COLO668 (cell line): ENCODE measurements at regions not wholly inside any gene's neighbourhood (a gene's known extent, or its start where the extent isn't known, plus 50 kb on each side); places are given as distances from the start of the nearest gene placed in this dataset.

Experiments used
- DNase-seq: peaks from one replicate; lab custom pipeline; 2025; ENCODE audit not compliant: unreplicated experiment; lab: John Stamatoyannopoulos, UW

DNA sequence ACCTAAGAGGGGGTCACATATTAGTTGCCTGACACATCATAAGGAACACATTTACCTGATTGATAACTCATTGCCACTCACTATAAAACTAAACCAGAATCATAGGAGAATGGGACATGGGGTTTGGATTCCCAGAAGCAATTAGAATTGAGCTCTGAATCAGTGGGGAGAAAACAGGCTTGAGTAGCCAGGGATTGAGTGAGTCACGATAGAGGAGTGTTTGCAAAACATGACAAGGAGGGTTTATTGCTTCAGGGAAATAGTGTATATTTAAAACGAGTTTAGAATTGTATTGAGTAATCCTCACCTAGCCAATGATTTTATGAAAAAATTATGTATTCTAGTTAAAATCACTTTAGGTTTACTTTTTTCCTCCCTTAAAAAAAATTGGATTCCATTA is 101.1 kb upstream of the THRB start:
- DNase-seq: no peak

DNA sequence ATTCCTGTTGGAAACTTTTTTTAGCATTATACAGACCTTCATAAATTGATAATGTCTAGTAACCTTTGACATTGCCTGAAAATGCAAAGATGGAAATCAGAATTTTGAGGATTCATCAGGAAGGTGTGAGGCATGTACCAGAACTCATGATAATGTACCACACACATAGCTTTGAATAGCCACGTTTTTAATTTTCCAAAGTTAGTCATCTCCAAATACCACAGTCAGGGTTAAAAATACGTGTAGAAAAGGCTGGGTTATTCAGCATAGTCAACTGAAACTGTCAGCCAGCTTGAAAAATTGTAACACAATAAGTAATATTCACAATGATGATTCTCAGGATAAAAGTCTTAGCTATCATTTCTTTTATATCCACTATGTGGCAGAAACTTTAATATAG is 102.0 kb upstream of the THRB start:
- DNase-seq: no peak

DNA sequence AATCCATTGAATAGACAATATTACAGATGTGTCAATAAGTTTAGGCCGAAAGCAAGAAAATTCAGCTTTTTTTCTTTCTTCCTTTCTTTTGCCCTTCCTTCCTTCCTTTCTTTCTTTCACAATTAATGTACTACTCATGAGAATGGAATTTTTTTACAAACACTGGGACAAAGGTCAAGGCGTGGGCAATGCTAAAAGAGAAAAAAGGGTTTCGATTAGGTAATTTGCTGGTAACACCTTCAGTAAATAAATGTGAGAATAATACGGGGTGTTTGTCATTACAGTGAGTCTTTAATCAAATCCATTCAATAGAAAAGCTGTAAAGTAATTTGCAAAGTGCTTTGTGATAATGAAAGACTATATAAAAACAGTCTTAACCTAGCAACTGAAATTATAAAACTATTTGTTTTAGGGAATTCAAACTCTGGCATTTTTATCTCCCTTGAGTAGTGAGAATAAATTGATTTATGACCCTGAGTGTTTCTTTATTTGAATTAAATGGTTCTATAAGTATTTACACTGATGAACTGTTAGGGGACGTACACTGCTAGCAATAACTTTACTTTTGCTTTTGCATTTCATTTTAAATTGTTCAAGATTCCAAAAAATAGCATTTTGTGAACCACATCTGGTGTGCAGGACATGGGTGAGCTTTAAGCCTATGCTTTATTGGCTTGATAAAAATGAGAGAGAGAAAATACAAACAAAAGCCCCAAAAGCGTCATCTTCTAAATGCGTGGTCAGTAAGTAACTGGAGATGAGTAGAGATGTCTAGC is 104.2 kb upstream of the THRB start:
- no peak for DNase-seq

DNA sequence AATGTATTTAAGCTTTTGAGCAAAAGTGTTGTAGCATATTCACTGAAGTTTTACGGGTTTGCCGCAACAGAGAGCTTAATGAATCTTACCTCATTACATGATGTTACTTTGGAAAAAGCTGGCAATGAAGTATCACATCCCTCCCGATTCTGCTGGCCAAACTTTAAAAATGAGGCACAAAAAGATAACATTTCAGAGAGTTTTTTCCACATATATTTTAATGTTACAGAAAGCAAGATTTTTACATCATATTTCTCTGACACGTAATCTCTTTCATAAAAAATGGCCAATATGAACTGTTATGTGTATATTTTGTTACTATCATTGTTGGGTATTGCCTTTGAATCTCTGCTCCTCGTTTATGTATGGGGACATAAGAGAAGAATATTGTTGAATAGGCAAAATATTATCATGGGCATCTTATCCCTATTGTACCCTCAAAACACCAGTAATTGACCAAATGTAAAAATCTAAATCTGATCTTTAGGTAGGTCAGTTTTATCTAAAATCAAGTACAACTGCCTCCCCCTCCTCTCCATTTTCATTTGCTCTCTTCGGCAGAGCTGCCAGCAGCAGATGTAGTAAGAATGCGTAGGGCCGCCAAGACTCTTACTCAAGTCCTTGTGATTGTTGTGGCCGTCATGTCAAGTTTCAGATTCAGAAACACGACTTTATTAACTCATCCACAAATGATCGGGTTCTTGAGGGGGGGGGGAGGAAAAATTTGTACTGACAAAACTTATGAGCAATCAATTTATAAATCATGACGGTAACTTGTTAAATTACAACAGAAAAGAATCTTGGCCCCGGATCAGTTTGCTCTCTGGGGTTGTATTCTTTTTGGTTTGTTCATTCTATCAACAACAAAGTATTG is 106.7 kb upstream of the THRB start:
- DNase-seq: no peak

DNA sequence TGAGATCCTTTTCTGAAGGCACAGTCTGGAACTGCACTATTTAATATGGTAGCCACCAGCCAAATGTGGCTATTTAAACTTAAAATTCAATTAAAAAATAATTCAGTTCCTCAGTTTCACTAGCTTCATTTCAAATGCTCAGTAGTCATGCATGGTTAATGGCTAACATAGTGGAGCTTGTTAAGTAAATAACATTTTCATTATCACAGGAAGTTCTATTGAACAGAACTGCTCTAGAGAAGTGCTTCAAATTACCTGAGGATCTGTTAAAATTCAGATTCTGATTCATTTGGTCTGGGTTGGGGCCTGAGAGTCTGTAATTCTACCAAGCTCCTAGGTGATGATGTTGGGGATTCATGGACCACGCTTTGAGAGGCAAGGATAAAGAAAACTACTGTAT is 109.6 kb upstream of the THRB start:
- DNase-seq: no peak

DNA sequence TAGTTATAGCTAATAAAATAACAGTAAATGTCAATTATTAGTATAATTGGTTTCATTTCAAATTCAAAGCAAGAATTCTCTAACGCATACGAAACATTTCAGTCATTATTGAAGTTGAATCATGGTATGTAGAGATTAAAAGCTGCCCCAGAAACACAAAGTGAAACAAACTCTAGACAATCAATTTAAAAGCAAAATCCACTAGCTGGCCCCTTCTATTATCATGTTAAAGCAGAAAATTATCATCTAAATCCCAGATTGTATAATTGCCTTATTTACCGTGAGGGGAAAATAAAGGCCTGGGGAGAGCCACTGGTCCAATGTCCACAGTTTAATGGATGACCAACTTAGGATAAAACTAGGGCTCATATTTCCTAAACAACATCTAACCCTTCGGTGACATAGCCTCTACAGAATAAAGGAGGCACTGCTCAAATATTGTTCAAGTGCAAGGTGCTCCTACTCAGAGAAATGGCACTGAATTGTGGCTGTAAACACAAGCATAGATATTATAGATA is 110.9 kb upstream of the THRB start:
- DNase-seq: no peak

DNA sequence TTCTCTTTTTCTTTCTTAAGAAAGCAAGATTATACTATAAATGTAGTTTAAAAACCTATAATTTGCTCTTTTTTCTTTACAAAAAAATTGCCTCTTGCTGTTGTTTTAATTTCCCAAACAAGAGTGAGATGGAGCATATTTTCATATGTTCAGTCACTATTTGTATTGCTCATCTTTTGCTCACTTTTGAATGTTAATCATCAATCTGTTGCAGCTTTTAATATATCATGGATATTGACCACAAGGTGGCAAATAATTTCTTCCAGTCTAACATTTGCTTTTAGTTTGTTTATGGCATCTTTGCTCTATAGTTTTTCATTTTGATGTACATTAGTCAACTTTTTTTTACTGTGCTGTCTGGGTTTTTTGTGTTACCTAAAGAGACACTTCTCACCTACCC is 112.6 kb upstream of the THRB start:
- no peak for DNase-seq

DNA sequence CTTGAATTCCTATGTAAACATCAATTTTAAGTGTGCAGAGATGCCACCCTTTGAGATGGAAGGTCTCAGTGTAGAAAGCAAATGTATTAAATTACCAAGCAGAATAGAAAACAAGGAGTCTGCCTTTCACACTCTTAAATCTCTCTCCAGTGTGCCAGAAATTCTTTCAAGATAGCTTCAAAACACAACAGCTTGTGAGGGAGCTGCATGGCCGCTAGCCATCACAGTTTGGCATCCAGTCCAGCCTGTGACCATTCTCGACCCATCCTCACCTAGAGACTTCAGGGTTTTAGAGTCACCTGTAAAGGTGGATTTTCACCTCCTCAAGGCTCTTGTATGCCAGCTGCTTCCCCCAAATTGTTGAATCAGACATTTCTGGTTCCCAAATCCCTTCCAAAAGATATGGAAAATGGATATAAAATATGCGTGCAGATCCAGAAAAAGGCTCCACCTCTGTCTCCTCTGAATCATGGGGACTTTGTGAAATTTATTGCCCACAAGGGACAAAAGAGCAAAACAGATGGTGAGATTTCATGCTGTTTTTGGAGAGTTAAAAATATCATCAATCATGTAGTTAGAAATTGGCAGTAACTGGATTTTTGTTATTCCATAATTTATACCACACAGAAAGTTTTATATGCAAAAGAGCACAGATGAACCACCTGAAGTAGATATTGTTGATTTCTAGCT is 114.2 kb upstream of the THRB start:
- no peak for DNase-seq

DNA sequence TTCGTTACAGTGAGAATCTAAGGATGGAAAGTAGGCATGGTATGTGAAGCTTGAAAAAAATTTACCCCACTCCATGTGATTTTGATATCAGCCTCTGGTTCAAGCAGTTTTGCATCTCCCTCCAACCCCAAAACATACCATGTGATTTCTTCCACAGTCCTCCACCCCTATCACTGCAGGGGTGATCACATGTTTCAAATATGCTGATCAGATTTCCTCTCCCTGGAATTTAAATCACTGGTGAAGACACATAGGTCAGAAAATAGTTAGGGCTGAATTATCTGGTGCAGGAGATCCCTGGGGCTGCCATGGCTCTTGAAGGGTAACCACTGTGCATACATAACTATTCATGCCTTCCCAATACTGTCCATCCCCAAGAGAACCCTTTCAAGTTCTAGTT is 119.7 kb upstream of the THRB start:
- no peak for DNase-seq

DNA sequence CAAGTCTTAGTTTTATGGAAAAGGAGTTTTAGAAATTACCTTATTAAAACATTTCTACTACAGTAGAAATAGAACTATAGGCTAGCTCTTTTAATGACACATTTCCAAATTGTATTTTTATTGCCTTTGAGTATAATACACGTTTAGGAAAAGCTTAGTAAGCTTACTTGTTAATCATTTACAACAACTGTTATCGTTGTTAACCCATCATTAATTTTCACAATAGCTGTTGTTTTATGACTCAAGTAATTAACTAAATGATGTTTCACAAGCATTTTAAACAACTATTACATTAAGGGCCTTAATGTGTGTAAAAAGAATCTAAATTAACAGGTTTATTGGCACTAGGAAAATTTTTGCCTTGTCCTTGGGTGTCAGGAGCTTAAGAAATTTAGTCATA is 120.5 kb upstream of the THRB start:
- DNase-seq: no peak

DNA sequence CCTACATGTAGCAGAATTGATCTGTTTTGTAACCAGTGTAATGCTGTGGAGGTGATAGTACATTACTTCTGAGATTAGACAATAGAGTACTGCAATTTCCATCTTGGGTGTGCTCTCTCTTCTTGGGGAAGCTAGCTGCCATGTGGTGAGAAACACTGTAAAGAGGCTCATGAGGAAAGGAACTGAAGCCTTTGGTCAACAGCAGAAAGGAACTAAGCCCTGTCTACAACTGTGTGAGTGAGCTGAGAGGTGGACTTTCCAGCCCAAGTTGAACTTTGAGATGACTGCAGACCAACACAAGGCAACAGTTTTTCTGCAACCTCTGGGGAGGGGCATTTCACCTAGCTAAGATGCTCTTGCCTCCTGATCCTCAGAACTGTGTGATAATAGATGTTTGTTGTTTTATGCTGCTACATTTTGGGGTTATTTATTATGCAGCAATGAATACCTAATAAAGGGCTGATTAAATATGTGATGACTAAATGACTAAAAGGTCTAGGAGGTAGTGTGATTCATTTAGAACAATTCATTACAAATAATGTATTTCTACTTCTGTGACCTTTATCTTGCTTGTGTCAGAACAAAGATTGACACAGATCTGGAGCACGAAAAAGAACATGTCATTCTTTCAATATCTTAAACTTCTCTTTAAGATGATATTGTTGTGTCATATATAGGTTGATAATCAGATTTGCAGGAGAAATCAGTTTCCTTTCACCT is 121.6 kb upstream of the THRB start:
- DNase-seq: no peak

DNA sequence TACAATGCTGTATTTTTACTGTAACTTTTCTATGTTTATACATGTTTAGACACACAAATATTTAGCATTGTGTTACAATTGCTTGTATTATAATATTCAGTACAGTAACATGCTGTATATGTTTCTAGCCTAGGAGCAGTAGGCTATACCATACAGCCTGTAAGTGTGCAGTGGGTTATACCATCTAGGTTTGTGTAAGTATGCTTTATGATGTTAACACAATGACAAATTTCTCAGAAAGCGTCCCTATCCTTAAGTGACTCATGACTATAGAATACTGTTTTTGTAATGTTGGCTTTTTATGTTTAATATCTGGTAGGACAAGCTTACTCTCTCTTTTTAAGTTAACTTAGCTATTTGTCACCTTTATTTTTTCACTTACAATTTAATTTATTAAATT is 127.5 kb upstream of the THRB start:
- no peak for DNase-seq

DNA sequence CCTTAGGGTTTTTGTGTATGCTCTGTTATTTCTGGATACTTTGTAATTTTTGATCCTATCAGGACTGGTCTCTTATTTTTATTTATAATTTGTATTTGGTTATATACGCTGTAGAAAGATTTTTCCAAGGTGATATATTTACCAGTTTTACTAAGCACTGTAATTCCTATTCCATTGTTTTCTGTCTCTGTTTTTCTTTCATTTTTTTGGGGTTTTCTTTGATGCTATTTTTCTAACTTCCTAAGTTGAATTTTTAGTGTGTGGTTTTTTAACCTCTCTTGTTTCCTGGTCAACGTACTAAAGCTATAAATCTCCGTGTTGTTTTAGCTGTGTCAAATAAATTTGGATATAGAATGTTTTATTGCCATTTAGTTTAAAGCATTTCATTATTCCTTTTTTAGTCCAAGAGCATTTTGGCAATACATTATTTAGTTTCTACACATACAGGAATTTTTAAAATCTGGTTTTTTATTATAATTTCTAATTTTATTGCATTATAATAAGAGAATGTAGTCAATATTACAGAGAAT is 128.1 kb upstream of the THRB start:
- DNase-seq: no peak

DNA sequence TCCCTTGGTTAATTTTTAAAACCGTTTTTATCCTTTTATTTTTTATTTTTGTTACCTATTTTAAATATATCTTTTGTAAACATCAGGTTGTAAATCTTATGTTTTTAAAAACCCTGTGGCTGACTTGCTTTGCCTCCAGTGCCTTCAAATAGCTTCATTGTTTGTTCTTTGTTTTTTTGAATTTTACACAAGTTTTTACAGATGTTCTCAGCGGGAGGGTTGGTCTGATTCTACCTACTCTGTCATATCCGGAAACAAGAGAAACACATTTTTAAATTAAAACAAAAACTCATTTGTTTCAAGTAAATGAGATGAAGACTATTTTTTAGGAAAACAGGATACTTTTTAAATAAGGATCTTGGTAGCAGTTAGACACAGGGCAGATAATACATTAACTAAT is 129.0 kb upstream of the THRB start:
- DNase-seq: no peak

DNA sequence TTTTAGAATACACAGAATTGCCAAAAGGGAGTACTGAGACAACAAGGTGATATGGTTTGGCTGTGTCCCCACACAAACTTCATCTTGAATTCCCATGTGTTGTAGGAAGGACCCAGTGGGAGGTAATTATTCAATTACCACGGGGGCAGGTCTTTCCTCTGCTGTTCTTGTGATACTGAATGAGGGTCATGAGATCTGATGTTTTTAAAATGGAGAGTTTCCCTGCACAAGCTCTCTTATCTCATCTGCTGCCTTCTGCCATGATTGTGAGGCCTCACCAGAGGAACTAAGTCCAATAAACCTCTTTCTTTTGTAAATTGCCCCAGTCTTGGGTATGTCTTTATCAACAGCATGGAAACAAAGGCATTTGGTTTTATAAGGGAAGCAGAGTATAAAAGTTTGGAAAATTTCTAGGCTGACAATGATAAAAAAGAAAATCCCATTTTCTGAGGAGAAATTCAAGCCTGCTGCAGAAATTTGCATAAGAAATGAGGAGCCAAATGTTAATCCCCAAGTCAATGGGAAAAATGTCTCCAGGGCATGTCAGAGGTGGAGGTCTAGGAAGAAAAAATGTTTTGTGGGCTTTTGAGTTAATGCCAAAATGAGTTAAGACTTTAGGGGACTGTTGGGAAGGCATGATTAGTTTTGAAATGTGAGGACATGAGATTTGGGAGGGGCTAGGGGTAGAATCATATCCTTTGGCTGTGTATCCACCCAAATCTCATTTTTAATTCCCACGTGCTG is 130.5 kb upstream of the THRB start:
- no peak for DNase-seq

DNA sequence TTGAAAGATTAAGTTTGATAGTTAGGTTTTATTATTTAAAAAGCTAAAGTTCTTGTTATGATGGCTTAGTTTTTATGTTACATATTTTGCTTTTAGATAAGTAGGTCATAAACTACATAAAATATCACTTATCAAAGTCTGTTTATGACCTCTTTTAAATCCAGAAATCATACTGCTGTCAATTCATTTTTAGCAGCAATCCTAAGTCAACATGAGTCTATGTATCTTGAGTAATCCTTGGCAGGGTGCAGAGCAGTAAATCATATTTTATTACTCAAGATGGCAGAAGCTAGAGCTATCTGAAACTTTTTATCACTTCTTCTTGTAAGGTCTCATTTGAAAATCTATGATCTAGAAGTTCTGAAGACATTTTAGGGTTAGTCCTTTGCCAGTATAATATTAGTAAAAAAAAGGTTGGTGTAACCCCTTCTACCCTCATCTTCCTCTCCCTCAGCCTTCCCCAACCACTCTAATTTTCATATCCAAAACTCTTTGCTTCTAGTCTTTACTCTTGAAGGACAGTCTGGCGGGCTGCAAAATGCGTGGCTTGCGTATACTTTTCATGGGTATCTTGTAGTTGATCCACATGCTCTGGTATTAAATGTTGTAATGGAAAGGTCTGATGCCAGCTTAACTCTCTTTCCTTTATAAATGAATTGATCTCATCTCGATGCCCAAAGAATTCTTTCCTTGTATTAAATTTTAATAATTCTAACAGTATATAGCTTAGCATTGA is 134.0 kb upstream of the THRB start:
- no peak for DNase-seq

DNA sequence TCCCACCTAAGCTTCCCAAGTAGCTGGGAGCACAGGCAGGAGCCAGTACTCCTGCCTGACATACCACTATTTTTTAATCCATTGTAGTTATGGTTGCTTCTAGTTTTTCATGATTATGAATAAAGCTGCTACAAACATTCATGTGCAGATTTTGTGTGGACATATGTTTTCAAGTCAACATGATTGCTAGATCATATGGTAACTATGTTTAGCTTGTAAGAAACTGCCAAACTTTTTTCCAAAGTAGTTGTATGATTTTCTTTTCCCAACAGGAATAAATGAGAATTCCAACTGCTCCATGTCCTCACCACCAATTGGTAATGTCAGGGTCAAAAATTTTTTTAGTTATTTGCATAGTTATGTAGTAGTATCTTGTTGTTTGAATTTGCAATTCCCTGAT is 136.8 kb upstream of the THRB start:
- DNase-seq: no peak

DNA sequence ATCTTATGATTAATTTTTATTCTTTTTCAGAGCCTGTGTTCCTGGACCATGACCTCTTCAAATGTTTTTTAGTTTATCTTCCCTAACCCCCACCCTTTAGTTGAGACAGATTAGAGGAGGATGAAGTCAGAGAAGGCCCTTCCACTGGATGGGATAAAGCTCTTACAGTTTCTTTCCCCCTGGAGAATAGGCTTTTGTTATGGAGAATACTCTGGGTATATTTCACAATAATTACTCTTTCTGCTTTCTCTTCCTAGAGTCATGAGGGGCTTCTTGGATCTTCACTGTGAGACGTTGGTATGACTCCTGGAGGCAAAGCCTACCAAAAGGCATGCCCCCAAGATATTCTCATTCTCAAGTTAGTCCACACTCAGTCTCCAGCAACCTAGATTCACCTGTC is 144.4 kb upstream of the THRB start:
- no peak for DNase-seq
